DND-41 (cell line): ENCODE measurements at regions not wholly inside any gene's neighbourhood (a gene's known extent, or its start where the extent isn't known, plus 50 kb on each side); places are given as distances from the start of the nearest gene placed in this dataset.

Experiments used
- ATAC-seq: fragments of 200-7000 bp; cut with Tn5 transposase; 3 replicates; pipeline ENCODE4 v1.9.1; 2021; ENCODE audit warnings: low read depth; ENCODE audit not compliant: insufficient read depth
- DNase-seq: peaks from one replicate; pipeline ENCODE4 v3.0.0-alpha.2; 2020
- H2AFZ ChIP-seq: 2 replicates; pipeline ENCODE4 v1.6.0; 2012; ENCODE audit warnings: low read depth, low read length
- H3K27ac ChIP-seq: 2 replicates; pipeline ENCODE4 v1.5.1; 2012; ENCODE audit warnings: low read length, inconsistent platforms
- H3K27me3 ChIP-seq: fragments of 200-600 bp; sonication (generic); 2 replicates; pipeline ENCODE4 v1.6.0; 2012; ENCODE audit warnings: low read length, mild to moderate bottlenecking, inconsistent platforms; ENCODE audit not compliant: insufficient read depth, poor library complexity
- H3K36me3 ChIP-seq: 2 replicates; pipeline ENCODE4 v1.5.1; 2012; ENCODE audit warnings: low read length, inconsistent platforms; ENCODE audit not compliant: insufficient read depth
- H3K4me1 ChIP-seq: 2 replicates; pipeline ENCODE4 v1.5.1; 2012; ENCODE audit warnings: mild to moderate bottlenecking, low read length; ENCODE audit not compliant: insufficient read depth
- H3K4me2 ChIP-seq: 2 replicates; pipeline ENCODE4 v1.6.0; 2012; ENCODE audit warnings: mild to moderate bottlenecking, moderate library complexity, low read length, inconsistent platforms; ENCODE audit not compliant: insufficient read depth
- H3K4me3 ChIP-seq, 2 experiments: fragments of 200-600 bp in 1 of 2; shearing (Covaris generic) in 1 of 2; 2 replicates each; pipeline ENCODE4 v1.5.1; 2012 to 2016; ENCODE audit warnings: inconsistent platforms in 2 of 2, low read length in 2 of 2, mild to moderate bottlenecking in 2 of 2, low read depth in 1 of 2, moderate library complexity in 1 of 2
- H3K79me2 ChIP-seq: 2 replicates; pipeline ENCODE4 v1.6.0; 2012; ENCODE audit warnings: low read length, inconsistent platforms; ENCODE audit not compliant: insufficient read depth
- H3K9ac ChIP-seq: 2 replicates; pipeline ENCODE4 v1.6.0; 2012; ENCODE audit warnings: low read depth, mild to moderate bottlenecking, inconsistent platforms, low read length, moderate library complexity
- H3K9me3 ChIP-seq: 2 replicates; pipeline ENCODE4 v1.5.1; 2012; ENCODE audit warnings: low read length, moderate library complexity, mild to moderate bottlenecking, inconsistent platforms; ENCODE audit not compliant: insufficient read depth, severe bottlenecking
- H4K20me1 ChIP-seq: 2 replicates; pipeline ENCODE4 v1.6.0; 2012; ENCODE audit warnings: low read length; ENCODE audit not compliant: insufficient read depth
- EZH2 ChIP-seq: IDR thresholded peaks from 3 replicates; pipeline ENCODE4 v1.6.1; 2012; ENCODE audit warnings: borderline replicate concordance, low read depth, mild to moderate bottlenecking, moderate library complexity, low read length, inconsistent platforms; ENCODE audit not compliant: severe bottlenecking
- TF ChIP-seq, protein P1 (sequence below): IDR thresholded peaks from 2 replicates; pipeline ENCODE4 v1.5.1; 2012; ENCODE audit warnings: borderline replicate concordance, low read length, moderate library complexity, mild to moderate bottlenecking; ENCODE audit not compliant: poor library complexity, severe bottlenecking; ENCODE audit errors: extremely low read depth

DNA sequence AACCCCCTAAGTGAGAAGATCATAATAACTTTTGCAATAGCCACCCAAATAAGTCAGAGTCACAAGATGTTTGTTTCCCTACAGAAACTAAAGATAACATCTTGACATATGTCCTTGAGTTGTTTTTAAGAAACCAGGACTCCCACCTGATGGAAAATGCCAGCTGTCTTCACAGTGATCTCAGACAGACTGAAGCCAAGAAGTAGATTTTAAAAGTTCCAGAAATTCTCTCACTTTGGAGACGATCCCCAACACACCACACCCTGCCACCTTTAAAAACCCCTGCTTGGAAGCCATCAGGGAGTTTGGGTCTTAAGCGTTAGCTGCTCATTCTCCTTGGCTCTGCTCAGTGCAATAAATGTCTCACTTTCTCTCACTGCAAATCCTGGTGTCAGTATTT is 63.0 kb downstream of the GPR6 start:
- H2AFZ ChIP-seq, result no peak overlapping the region
- no peaks in the 10 kb centered on the region for H3K79me2 ChIP-seq
- no peak overlapping the region for H3K27ac ChIP-seq
- H4K20me1 ChIP-seq, result no peaks in the 10 kb centered on the region
- DNase-seq (no peak), ATAC-seq (no peak)
- H3K27me3 ChIP-seq, result no peaks in the 10 kb centered on the region
- TF ChIP-seq, protein P1, sequence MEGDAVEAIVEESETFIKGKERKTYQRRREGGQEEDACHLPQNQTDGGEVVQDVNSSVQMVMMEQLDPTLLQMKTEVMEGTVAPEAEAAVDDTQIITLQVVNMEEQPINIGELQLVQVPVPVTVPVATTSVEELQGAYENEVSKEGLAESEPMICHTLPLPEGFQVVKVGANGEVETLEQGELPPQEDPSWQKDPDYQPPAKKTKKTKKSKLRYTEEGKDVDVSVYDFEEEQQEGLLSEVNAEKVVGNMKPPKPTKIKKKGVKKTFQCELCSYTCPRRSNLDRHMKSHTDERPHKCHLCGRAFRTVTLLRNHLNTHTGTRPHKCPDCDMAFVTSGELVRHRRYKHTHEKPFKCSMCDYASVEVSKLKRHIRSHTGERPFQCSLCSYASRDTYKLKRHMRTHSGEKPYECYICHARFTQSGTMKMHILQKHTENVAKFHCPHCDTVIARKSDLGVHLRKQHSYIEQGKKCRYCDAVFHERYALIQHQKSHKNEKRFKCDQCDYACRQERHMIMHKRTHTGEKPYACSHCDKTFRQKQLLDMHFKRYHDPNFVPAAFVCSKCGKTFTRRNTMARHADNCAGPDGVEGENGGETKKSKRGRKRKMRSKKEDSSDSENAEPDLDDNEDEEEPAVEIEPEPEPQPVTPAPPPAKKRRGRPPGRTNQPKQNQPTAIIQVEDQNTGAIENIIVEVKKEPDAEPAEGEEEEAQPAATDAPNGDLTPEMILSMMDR, result no peak
- TF ChIP-seq EZH2, result no peak
- H3K9me3 ChIP-seq, result no peaks in the 10 kb centered on the region
- H3K36me3 ChIP-seq, result no peaks in the 10 kb centered on the region
- no peak overlapping the region for H3K9ac ChIP-seq
- H3K4me3 ChIP-seq, result no peak overlapping the region
- H3K4me1 ChIP-seq, result peaks cover 30% of the 10 kb centered on the region
- no peak overlapping the region for H3K4me2 ChIP-seq

DNA sequence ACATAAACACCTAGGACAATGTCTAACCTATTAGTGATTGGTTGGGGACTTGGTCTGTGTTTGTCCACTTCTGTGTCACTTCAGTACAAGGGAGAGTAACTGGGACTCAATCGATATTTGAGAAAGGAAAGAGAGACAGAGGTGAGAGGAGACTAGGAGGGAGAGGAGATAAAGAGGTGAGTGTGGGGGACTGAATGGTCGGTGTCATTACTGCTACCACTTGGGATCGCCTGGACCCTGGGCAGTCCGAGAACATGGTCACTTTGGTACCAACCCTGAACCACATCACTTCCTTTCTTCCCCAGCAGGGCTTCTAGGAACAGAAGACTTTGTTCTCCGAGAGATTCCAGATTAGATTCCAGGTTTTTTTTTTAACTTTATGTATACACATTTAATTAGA is 63.7 kb downstream of the GPR6 start:
- Histone ChIP-seq H2AFZ (no peak overlapping the region), H3K4me3 (no peak overlapping the region), H3K4me2 (no peak overlapping the region), H3K9ac (no peak overlapping the region), H4K20me1 (no peaks in the 10 kb centered on the region), H3K9me3 (no peaks in the 10 kb centered on the region), H3K27ac (no peak overlapping the region), H3K79me2 (no peaks in the 10 kb centered on the region), H3K27me3 (no peaks in the 10 kb centered on the region), H3K36me3 (no peaks in the 10 kb centered on the region), H3K4me1 (peaks cover 30% of the 10 kb centered on the region)
- no peak for TF ChIP-seq EZH2
- TF ChIP-seq, protein P1, result no peak
- DNase-seq (no peak), ATAC-seq (no peak)

DNA sequence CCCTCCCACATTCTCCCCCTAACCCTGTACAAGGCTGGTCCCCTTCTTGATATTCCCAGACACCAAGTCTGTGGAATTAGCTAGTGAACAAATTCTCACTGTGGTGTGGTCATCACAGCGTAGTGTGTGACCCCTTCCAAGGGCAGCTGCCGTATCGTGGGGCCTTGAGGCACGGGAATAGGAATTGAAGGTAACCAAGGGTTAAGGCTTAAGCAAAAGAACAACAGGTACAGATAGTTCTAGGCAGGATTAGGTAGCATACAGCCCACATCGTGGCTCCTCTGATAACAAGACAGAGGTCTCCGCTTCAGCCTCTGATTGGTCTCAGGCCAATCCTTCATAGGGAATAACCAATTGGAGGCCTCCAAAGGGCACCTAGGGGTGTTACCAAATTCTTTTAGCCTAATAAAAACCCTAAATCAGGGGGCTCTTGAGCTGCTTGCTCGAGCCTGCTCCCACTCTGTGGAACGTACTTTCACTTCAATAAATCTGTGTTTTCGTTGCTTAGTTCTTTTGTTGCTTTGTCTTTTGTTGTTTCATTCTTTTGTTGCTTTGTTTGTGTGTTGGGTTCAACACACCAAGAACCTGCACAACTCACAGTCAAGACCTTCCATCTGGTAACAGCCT is 64.7 kb downstream of the GPR6 start:
- DNase-seq (no peak), ATAC-seq (no peak)
- Histone ChIP-seq H2AFZ (no peak overlapping the region), H3K27me3 (no peaks in the 10 kb centered on the region), H3K79me2 (no peaks in the 10 kb centered on the region), H3K36me3 (no peaks in the 10 kb centered on the region), H3K9me3 (no peaks in the 10 kb centered on the region), H3K4me1 (peaks cover 30% of the 10 kb centered on the region), H4K20me1 (no peaks in the 10 kb centered on the region), H3K27ac (no peak overlapping the region), H3K4me2 (no peak overlapping the region), H3K9ac (no peak overlapping the region), H3K4me3 (no peak overlapping the region)
- no peak for TF ChIP-seq EZH2
- TF ChIP-seq, protein P1, result no peak
